HepG2 (cell line): ENCODE measurements at regions not wholly inside any gene's neighbourhood (a gene's known extent, or its start where the extent isn't known, plus 50 kb on each side); places are given as distances from the start of the nearest gene placed in this dataset.

Experiments
- ATAC-seq: fragments of 200-7000 bp; cut with Tn5 transposase; 3 replicates; pipeline ENCODE4 v1.9.1; 2020; ENCODE audit warnings: mild to moderate bottlenecking, moderate library complexity
- BruUV-seq: library from RNA; stranded (reverse); fragments of 400-500 nt; replicated peaks from 2 replicates; lab custom pipeline; 2021; lab: Mats Ljungman, UMichigan
- CTCF ChIA-PET: fragments of 300-600 bp; formaldehyde crosslinking; extraction: SDS; loops from one replicate; lab custom pipeline; 2021; ENCODE audit warnings: low total read pairs, inconsistent platforms, low intra/inter-chr PET ratio; lab: Yijun Ruan, JAX
- POLR2A ChIA-PET: fragments of 350-600 bp; sonication (Branson Sonifier 250); formaldehyde crosslinking; loops from one replicate; lab custom pipeline; 2020; ENCODE audit warnings: antibody characterized with exemption, inconsistent platforms; lab: Yijun Ruan, JAX
- DNase-seq: peaks from one replicate; pipeline ENCODE4 v3.0.0-alpha.2; 2015; ENCODE audit warnings: low spot score
- FAIRE-seq: peaks from 3 replicates; lab custom pipeline; 2011; peaks lifted over from hg19 to GRCh38; lab: Jason Lieb, UNC
- H2AFZ ChIP-seq: one replicate; pipeline ENCODE4 v1.6.1; 2011; ENCODE audit warnings: low read length, inconsistent platforms
- H3K27ac ChIP-seq: fragments of 300-600 bp; 3 replicates; pipeline ENCODE4 v1.8.0; 2011; ENCODE audit warnings: mixed run types, mild to moderate bottlenecking, mixed read lengths, low read length, inconsistent platforms; ENCODE audit not compliant: insufficient read depth; ENCODE audit errors: extremely low read length
- H3K27me3 ChIP-seq, 2 experiments: fragments of 200-600 bp in 1 of 2; 2 replicates in 1 of 2; 3 replicates in 1 of 2; pipeline versions ENCODE4 v1.6.0 to v1.8.0; 2011; ENCODE audit warnings: low read length in 2 of 2, mild to moderate bottlenecking in 2 of 2, moderate library complexity in 2 of 2, inconsistent platforms in 1 of 2; ENCODE audit not compliant: insufficient read depth in 2 of 2, control insufficient read depth in 1 of 2
- H3K36me3 ChIP-seq, 2 experiments: fragments of 200-600 bp in 1 of 2; replicated peaks in 1 of 2; 2 replicates in 1 of 2; 3 replicates in 1 of 2; pipeline versions ENCODE4 v1.5.1 to v1.8.0; 2011; ENCODE audit warnings: low read length in 2 of 2, inconsistent platforms in 1 of 2; ENCODE audit not compliant: insufficient read depth in 2 of 2, control insufficient read depth in 1 of 2
- H3K4me1 ChIP-seq: 2 replicates; pipeline ENCODE4 v1.5.1; 2012; ENCODE audit warnings: low read length, inconsistent platforms; ENCODE audit not compliant: insufficient read depth
- H3K4me2 ChIP-seq: 2 replicates; pipeline ENCODE4 v1.6.0; 2011; ENCODE audit warnings: low read depth, low read length, inconsistent platforms
- H3K4me3 ChIP-seq, 3 experiments: fragments of 200-600 bp in 1 of 3; sonication (generic), shearing (Covaris generic) in 1 of 3; replicated peaks in 1 of 3; 2 replicates each; pipeline ENCODE4 v1.5.1; 2011 to 2016; ENCODE audit warnings: low read length in 3 of 3, inconsistent platforms in 2 of 3, low read depth in 2 of 3, mild to moderate bottlenecking in 2 of 3, control low read depth in 1 of 3, mixed read lengths in 1 of 3; ENCODE audit not compliant: insufficient read depth in 1 of 3
- H3K79me2 ChIP-seq: one replicate; pipeline ENCODE4 v1.6.1; 2011; ENCODE audit warnings: low read length, inconsistent platforms; ENCODE audit not compliant: insufficient read depth
- H3K9ac ChIP-seq: 2 replicates; pipeline ENCODE4 v1.6.0; 2011; ENCODE audit warnings: mild to moderate bottlenecking, low read depth, low read length, inconsistent platforms; ENCODE audit not compliant: insufficient read depth
- H3K9me3 ChIP-seq: 2 replicates; pipeline ENCODE4 v1.5.1; 2012; ENCODE audit warnings: mild to moderate bottlenecking, low read length
- H4K20me1 ChIP-seq: 2 replicates; pipeline ENCODE4 v1.6.0; 2011; ENCODE audit warnings: inconsistent platforms, mild to moderate bottlenecking, low read length, moderate library complexity; ENCODE audit not compliant: insufficient read depth
- ELF3 ChIP-seq: IDR thresholded peaks from 2 replicates; pipeline ENCODE4 v1.6.1; 2016; ENCODE audit warnings: missing genetic modification reagents, missing compliant biosample characterization
- RARA ChIP-seq: IDR thresholded peaks from 2 replicates; pipeline ENCODE4 v1.6.1; 2016; ENCODE audit warnings: missing genetic modification reagents, missing compliant biosample characterization
- TCF12 ChIP-seq, 2 experiments: fragments of 450-650 bp in 1 of 2; sonication (generic) in 1 of 2; formaldehyde crosslinking in 1 of 2; IDR thresholded peaks; 2 replicates each; pipeline versions ENCODE4 v1.6.1 to v1.8.0; 2017 to 2022; ENCODE audit warnings: antibody characterized with exemption in 1 of 2, mild to moderate bottlenecking in 1 of 2, missing genetic modification reagents in 1 of 2, moderate library complexity in 1 of 2
- ZNF558 ChIP-seq: sonication (generic); formaldehyde crosslinking; IDR thresholded peaks from 2 replicates; pipeline ENCODE4 v1.9.0; 2022; ENCODE audit warnings: mild to moderate bottlenecking, missing genetic modification reagents, borderline replicate concordance
- ZNF652 ChIP-seq: IDR thresholded peaks from 2 replicates; pipeline ENCODE4 v1.6.1; 2016; ENCODE audit warnings: low read depth, borderline replicate concordance
- ZNF724P ChIP-seq: sonication (generic); formaldehyde crosslinking; IDR thresholded peaks from 2 replicates; pipeline ENCODE4 v1.8.0; 2022; ENCODE audit warnings: missing genetic modification reagents, borderline replicate concordance
- ZNF816 ChIP-seq: sonication (generic); formaldehyde crosslinking; IDR thresholded peaks from 2 replicates; pipeline ENCODE4 v1.8.0; 2022; ENCODE audit warnings: missing genetic modification reagents, mild to moderate bottlenecking, borderline replicate concordance
- ZNF839 ChIP-seq: sonication (generic); formaldehyde crosslinking; IDR thresholded peaks from 2 replicates; pipeline ENCODE4 v1.4.0; 2020; ENCODE audit warnings: missing genetic modification reagents, mild to moderate bottlenecking, borderline replicate concordance
- WGBS: methylation state at CpG from one replicate; pipeline ENCODE4 v1.1.6; 2017; ENCODE audit warnings: low lambda C conversion rate; 5-methylcytosine and 5-hydroxymethylcytosine counted together
- in situ Hi-C: cut with HindIII; loops from 2 replicates; pipeline ENCODE4 v1.10.0; 2017; ENCODE audit warnings: low pct_unique_long_range_greater_than_20kb; ENCODE audit not compliant: extremely low pct_ligation_motif_present
- intact Hi-C: fragments of 100-400 bp; cut with micrococcal nuclease; formaldehyde crosslinking; loops from one replicate; pipeline ENCODE4 v1.10.0; 2022; ENCODE audit not compliant: unreplicated experiment
- TF ChIP-seq, protein P1 (sequence below): fragments of 450-650 bp; IDR thresholded peaks from 2 replicates; pipeline ENCODE4 v1.6.1; 2016
- TF ChIP-seq, protein P2 (sequence below): sonication (generic); formaldehyde crosslinking; IDR thresholded peaks from 2 replicates; pipeline ENCODE4 v1.8.1; 2023; ENCODE audit warnings: mild to moderate bottlenecking, moderate library complexity, missing genetic modification reagents
- TF ChIP-seq, protein P3 (sequence below): sonication (generic); formaldehyde crosslinking; IDR thresholded peaks from 2 replicates; pipeline ENCODE4 v1.4.0; 2020; ENCODE audit warnings: missing genetic modification reagents, borderline replicate concordance

DNA sequence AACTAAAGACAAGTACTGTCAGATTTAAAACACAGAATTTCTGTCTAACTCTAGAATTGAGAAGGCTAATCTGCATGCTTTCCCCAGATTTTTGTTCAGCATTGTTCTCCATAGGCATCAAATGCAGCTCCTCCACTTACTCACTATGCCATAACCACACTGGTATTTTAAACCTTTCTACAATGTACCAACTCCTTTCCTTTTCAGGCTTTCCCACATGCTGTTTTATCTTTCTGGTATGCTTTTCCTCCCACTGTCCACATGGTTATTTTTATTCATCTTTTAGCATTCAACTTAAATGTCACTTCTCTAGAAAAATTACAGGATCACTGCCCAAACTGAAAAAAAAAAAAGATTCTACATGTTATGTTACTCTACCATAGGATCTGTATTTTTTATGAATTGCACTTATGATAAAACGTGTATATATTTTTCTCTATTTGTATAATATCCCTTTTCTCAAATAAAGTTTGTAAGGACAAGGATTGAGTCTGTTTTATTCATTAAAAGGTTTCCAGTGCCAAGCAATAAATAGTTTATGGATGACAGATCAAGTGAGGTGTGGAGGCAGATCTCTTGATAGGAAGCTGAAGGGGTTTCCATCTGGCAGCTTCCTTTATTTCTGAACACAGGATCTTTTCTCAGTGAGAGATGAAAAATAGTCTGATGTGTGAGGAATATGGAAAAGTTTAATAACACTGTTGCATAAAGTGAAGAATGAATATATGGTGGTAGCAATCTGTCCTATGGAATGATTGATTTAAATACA, 1064.5 kb downstream of the ZPLD1 start:
- FAIRE-seq: no peak
- BruUV-seq: no TSS peak
- no peak overlapping the region for H3K9ac ChIP-seq
- TF ChIP-seq ZNF724P (CRISPR knock-in tag) (no peak), ZNF652 (CRISPR knock-in tag) (no peak), ZNF839 (CRISPR knock-in tag) (no peak), TCF12 (IDR thresholded peaks at IDR 0.05) (no peak), TCF12 (CRISPR knock-in tag; IDR thresholded peaks at IDR 0.05) (no peak), ELF3 (CRISPR knock-in tag) (no peak), ZNF558 (no peak), ZNF816 (CRISPR knock-in tag) (no peak), RARA (no peak)
- TF ChIP-seq, protein P1, sequence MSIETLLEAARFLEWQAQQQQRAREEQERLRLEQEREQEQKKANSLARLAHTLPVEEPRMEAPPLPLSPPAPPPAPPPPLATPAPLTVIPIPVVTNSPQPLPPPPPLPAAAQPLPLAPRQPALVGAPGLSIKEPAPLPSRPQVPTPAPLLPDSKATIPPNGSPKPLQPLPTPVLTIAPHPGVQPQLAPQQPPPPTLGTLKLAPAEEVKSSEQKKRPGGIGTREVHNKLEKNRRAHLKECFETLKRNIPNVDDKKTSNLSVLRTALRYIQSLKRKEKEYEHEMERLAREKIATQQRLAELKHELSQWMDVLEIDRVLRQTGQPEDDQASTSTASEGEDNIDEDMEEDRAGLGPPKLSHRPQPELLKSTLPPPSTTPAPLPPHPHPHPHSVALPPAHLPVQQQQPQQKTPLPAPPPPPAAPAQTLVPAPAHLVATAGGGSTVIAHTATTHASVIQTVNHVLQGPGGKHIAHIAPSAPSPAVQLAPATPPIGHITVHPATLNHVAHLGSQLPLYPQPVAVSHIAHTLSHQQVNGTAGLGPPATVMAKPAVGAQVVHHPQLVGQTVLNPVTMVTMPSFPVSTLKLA: no peak
- TF ChIP-seq, protein P2, sequence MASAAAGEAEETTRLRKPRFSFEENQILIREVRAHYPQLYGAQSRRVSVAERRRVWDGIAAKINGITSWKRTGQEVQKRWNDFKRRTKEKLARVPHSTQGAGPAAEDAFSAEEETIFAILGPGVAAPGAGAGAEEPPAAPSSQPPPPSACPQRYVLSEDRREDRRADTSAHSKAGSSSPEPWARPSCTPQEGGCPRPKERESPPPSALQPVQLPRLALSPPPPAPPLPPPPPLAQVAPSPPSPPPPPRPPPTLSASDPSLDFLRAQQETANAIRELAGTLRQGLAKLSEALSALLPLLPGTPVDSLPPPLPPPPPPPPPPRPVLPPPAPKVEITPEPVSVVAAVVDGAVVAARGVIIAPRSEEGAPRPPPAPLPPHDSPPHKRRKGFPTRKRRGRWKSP (CRISPR knock-in tag): no peak
- TF ChIP-seq, protein P3, sequence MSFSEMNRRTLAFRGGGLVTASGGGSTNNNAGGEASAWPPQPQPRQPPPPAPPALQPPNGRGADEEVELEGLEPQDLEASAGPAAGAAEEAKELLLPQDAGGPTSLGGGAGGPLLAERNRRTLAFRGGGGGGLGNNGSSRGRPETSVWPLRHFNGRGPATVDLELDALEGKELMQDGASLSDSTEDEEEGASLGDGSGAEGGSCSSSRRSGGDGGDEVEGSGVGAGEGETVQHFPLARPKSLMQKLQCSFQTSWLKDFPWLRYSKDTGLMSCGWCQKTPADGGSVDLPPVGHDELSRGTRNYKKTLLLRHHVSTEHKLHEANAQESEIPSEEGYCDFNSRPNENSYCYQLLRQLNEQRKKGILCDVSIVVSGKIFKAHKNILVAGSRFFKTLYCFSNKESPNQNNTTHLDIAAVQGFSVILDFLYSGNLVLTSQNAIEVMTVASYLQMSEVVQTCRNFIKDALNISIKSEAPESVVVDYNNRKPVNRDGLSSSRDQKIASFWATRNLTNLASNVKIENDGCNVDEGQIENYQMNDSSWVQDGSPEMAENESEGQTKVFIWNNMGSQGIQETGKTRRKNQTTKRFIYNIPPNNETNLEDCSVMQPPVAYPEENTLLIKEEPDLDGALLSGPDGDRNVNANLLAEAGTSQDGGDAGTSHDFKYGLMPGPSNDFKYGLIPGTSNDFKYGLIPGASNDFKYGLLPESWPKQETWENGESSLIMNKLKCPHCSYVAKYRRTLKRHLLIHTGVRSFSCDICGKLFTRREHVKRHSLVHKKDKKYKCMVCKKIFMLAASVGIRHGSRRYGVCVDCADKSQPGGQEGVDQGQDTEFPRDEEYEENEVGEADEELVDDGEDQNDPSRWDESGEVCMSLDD: no peak

More for the DNA sequence above, 1064.5 kb downstream of the ZPLD1 start:
- no peak overlapping the region for H3K4me3 ChIP-seq
- intact Hi-C loops: no loop called here
- H3K36me3 ChIP-seq: no peaks in the 10 kb centered on the region
- DNase-seq: no peak
- 0% methylated on average over 1 of the region's 1 CpG for WGBS
- ChIA-PET CTCF (no interaction called here), POLR2A (no interaction called here)
- H3K27ac ChIP-seq: no peak overlapping the region
- H3K79me2 ChIP-seq: no peaks in the 10 kb centered on the region
- in situ Hi-C loops: no loop called here
- H2AFZ ChIP-seq: no peak overlapping the region
- H3K9me3 ChIP-seq: no peaks in the 10 kb centered on the region
- H3K27me3 ChIP-seq: no peaks in the 10 kb centered on the region
- H3K4me2 ChIP-seq: no peak overlapping the region
- H4K20me1 ChIP-seq: no peaks in the 10 kb centered on the region
- ATAC-seq: no peak
- no peaks in the 10 kb centered on the region for H3K4me1 ChIP-seq
